GM12873 (cell line): ENCODE measurements at regions not wholly inside any gene's neighbourhood (a gene's known extent, or its start where the extent isn't known, plus 50 kb on each side); places are given as distances from the start of the nearest gene placed in this dataset.

ENCODE experiments used
- TF ChIP-seq, protein P1 (sequence below): IDR thresholded peaks from 2 replicates; pipeline ENCODE4 v1.5.1; 2012; ENCODE audit warnings: low read depth, mild to moderate bottlenecking, moderate library complexity, low read length, control low read depth; ENCODE audit not compliant: insufficient read depth; ENCODE audit errors: missing control alignments

DNA sequence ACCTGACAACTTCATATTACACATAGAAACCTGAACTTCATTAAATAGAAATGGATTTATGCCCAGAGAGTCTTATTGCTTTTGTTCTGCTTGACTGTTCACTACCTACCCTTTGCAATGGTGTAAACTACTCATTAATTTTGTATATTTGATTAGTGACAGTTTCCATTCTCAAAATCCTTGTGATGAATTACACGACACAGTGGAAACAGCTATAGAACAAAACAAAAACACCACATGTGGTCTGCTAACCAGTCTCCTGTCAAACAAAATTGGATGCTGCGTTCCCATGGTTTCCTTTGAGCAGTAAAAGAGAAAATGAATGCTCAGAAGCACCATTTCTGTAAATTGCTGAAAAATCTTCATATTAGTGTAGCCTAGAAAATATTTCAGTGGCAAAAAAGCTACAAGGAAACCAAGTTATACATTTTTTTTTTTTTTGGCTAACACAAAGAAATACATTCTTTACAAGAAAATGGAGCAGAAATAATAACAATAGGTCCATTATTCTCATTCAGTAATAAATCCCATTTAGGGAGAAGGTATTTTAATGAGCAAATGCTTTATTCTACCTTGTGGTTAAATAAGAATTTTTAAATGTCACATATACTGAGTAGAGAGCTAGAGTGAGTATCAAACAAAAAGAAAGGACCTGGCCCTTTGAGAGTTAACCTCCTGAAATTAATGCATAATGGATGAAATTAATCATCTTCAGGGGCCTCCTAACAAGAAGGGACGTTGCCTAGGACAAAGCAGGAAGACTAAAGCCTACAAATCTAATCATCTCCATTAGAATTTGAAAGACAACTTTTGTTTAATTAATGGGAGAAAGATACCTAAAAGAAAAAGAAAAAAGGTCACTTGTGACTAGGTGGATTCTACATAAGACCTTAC is 355.1 kb upstream of the ZC3H15 start:
- TF ChIP-seq, protein P1, sequence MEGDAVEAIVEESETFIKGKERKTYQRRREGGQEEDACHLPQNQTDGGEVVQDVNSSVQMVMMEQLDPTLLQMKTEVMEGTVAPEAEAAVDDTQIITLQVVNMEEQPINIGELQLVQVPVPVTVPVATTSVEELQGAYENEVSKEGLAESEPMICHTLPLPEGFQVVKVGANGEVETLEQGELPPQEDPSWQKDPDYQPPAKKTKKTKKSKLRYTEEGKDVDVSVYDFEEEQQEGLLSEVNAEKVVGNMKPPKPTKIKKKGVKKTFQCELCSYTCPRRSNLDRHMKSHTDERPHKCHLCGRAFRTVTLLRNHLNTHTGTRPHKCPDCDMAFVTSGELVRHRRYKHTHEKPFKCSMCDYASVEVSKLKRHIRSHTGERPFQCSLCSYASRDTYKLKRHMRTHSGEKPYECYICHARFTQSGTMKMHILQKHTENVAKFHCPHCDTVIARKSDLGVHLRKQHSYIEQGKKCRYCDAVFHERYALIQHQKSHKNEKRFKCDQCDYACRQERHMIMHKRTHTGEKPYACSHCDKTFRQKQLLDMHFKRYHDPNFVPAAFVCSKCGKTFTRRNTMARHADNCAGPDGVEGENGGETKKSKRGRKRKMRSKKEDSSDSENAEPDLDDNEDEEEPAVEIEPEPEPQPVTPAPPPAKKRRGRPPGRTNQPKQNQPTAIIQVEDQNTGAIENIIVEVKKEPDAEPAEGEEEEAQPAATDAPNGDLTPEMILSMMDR: no peak

DNA sequence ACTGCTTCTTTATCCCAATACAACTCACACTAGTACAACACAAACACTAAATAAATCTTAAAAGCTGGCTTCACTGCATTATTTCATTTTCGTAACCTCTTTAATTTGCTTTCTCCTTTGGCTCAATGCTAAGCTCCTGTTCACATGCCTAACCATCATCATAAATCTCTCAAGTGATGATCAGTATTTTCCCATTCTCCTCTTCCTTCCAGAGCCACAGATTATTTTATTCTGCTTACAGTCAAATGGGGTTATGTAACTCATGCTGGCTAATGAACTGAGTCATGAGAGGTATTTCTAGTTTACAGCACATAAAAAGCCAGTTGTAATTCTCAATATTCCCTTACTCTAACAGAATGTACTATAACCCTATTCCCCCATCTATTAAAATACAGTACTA is 350.4 kb upstream of the ZC3H15 start:
- TF ChIP-seq, protein P1: no peak

DNA sequence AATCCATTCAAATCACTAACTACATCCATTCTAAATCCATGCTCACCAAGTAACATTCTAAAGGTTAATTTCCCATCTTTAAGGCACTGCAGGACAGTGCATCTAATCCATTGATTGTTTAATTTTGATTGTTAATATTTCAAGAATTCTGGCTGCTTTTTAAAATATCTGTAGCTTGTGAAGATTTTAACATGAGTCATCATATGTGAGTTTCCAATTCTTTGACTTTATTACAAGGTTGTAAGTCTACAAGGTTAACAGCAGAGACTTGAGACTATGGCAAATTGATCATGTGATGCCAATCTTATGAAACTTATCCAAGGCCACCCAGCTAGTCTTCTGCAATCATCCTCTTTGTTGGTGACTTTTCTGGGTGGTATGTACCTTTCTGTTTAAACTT is 349.2 kb upstream of the ZC3H15 start:
- TF ChIP-seq, protein P1: no peak

DNA sequence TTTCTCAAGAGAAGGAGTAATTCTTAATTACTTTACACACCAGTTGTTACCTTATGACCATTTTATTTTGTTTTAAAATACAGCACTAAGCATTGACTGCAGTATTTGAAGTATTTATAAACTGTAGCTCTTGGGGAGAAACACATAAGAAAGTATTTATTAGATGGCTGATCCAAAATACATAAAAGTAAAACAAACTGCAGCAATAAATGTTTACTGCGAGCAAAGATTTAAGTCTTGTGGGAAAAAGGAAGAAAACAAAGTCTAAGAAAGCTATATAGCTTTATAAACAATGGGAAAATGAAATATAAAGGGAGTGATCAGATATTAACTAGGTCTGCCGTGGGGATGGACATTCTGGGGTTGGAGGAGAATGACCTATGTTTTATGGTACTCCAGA is 347.2 kb upstream of the ZC3H15 start:
- TF ChIP-seq, protein P1: no peak

DNA sequence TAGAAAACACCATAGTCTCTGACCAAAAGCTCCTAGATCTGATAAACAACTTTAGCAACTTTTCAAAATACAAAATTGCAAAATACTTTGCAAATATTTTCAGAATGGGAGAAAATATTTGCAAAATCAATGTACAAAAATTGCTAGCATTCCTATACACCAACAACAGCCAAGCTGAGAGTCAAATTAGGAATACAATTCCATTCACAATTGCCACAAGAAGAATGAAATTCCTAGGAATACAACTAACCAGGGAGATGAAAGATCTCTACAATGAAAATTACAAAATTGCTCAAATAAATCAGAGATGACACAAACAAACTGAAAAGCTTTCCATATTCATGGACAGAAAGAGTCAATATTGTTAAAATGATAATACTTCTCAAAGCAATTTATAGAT is 327.0 kb upstream of the ZC3H15 start:
- TF ChIP-seq, protein P1: no peak

DNA sequence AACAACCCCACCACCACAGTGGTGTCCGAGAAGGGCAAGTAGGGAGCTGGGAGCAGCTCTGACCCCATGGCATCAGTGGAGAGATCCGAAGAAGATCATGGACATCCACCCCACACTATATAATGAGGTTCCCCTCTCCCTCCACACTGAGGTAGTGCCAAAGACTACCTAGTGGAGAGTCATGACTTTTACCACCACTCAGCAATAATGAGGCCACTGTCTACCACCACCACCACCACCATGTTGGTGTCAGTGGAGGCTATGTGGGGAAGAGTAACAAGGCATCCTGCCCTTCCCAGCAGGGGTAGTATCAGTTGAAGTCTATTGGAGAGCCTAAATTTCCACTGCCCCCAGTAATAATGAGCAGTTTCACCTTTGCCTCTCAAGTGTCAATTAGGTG is 321.7 kb upstream of the ZC3H15 start:
- TF ChIP-seq, protein P1: no peak

DNA sequence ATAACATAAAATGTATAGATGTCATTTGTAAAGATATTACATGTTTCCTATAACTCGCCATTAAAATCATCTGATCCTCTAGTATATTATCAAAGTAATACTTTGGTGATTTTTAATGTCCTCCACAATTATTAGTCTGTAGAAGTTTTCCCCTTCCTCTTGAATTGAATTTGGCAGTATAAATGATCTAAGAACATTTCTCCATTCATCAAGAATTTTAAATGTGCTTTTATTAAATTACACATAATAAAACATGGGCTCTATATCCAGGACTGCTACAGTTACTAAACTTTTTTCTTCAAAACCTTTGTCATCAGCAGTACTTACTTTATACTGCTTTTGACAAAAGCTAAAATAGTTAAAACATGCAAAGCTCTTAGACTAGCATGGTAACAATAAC is 315.4 kb upstream of the ZC3H15 start:
- TF ChIP-seq, protein P1: no peak
